ENCODE measurements at regions not wholly inside any gene's neighbourhood (a gene's known extent, or its start where the extent isn't known, plus 50 kb on each side); places are given as distances from the start of the nearest gene placed in this dataset.

DNA sequence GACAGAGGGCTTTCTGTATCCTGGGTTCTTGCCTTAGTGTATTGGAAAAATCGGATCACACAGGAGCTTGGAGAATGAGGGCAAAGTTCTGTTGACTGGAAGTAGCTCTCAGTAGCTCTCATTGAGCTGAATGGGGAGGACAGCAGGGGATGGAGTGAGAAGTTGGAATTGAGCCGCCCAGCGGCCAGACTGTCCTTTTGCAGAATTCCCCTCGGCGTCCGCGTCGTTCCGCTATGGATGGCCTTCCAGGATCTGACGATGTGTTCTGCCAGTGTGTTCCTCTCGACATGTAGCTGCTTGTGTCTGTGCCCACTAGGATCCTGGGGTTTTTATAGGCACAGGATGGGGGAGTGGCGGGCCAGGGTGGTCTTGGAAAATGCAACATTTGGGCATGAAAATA, 351.8 kb upstream of the SEMA3A start:
- Histone ChIP-seq H3K4me1 (peaks cover 0 to 24% (median 8%) of the 10 kb centered on the region in 4 donors), H3K4me3 (no peak overlapping the region), H3K36me3 (no peaks in the 10 kb centered on the region), H3K27me3 (no peaks in the 10 kb centered on the region), H3K27ac (no peak overlapping the region), H3K9me3 (no peaks in the 10 kb centered on the region)
- TF ChIP-seq EP300 (IDR thresholded peaks at IDR 0.05) = no peak
- TF ChIP-seq POLR2AphosphoS5 (IDR thresholded peaks at IDR 0.05) = no peak
- TF ChIP-seq CTCF (IDR thresholded peaks at IDR 0.05) = no peak
- no peak for TF ChIP-seq POLR2A (IDR thresholded peaks at IDR 0.05)
- intact Hi-C loops (cut with DNase I) = no loop called here
- no peak for DNase-seq
- WGBS, 2 donors = 93 to 94% methylated on average over 12 of the region's 12 CpGs

DNA sequence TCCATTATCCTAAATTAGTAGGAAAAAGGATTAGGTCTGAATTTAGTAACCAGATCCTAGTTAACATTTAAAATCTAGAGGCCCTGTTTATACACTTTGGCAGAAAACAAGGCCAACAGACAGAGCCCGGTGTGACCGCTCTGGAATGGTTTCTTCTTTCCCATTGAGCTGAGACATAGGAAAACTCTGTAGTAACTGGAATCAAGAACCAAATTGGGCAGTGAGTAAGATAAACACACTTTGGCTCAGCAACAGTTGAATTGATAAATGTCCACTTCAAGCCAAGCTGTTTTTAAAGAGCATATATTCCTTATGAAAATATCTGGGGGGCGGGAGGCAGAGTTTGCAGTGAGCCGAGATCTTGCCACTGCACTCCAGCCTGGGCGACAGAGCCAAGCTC, 343.7 kb upstream of the SEMA3A start:
- Histone ChIP-seq H3K9me3 (no peaks in the 10 kb centered on the region), H3K27ac (peak overlapping the region; percentile 55 to 65 (median 61)), H3K4me3 (no peak overlapping the region), H3K27me3 (no peaks in the 10 kb centered on the region), H3K4me1 (peaks cover 0 to 40% (median 20%) of the 10 kb centered on the region in 4 donors), H3K36me3 (no peaks in the 10 kb centered on the region)
- TF ChIP-seq EP300 (IDR thresholded peaks at IDR 0.05) (no peak), POLR2AphosphoS5 (IDR thresholded peaks at IDR 0.05) (no peak), CTCF (IDR thresholded peaks at IDR 0.05) (no peak), POLR2A (IDR thresholded peaks at IDR 0.05) (no peak)
- no peak for DNase-seq
- intact Hi-C loops (cut with DNase I) = no loop called here
- WGBS, 2 donors = 88 to 92% methylated on average over 5 of the region's 5 CpGs

- intact Hi-C loops (cut with DNase I) = no loop called here
- Histone ChIP-seq H3K27ac (peak overlapping the region in 3 of 4 donors; percentile 46 to 65 (median 46)), H3K9me3 (no peaks in the 10 kb centered on the region), H3K4me1 (peaks cover 0 to 40% (median 20%) of the 10 kb centered on the region in 4 donors), H3K36me3 (no peaks in the 10 kb centered on the region), H3K4me3 (no peak overlapping the region), H3K27me3 (no peaks in the 10 kb centered on the region)
- no peak for DNase-seq
- 49 to 66% methylated on average over 3 of the region's 3 CpGs for WGBS, 2 donors
- TF ChIP-seq EP300 (IDR thresholded peaks at IDR 0.05) (no peak), POLR2AphosphoS5 (IDR thresholded peaks at IDR 0.05) (no peak), CTCF (IDR thresholded peaks at IDR 0.05) (no peak), POLR2A (IDR thresholded peaks at IDR 0.05) (no peak)
Observed at GRCh38 chr7:84536271-84536870, 341.8 kb upstream of the SEMA3A start.

DNA sequence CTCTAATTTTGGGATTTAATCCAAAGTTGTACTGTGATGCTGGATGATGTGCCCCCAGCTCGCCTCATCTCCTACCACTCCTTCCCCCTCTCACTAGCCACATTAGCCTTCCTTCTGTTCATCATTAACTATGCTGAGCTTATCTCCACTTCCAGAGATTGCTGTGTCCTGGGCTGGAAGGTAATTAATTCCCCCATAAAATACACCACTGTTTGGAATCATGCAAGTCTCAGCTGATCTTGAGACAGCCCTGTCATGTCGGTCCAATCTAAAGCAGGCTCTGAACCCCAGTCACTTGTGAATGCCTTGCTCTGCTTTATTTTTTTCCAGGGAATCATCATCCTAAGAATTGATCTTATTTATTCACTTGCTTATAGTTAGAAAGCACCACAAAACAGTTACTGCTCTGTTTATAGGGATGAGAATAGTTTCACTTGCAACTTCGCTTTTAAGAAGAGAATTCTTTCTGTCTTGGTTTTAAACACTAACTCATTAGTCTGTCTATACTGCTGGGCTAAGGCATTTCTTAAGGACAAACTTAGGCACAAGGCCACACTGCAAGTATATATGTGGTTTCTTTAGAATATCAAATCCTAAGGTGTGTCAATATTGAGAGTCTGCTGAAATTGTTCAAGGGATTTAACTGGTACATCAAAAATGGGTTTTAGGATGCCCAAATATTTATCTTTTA, 341.1 kb upstream of the SEMA3A start:
- intact Hi-C loops (cut with DNase I) = no loop called here
- WGBS, 2 donors = 43 to 69% methylated on average over 3 of the region's 3 CpGs
- H3K4me1 ChIP-seq = peaks cover 0 to 45% (median 20%) of the 10 kb centered on the region in 4 donors
- DNase-seq = no peak
- H3K27ac ChIP-seq = peak overlapping the region in 3 of 4 donors; percentile 46 to 65 (median 46)
- no peaks in the 10 kb centered on the region for H3K27me3 ChIP-seq
- no peaks in the 10 kb centered on the region for H3K36me3 ChIP-seq
- H3K4me3 ChIP-seq = no peak overlapping the region
- TF ChIP-seq POLR2AphosphoS5 (IDR thresholded peaks at IDR 0.05) = no peak
- H3K9me3 ChIP-seq = no peaks in the 10 kb centered on the region

- Histone ChIP-seq H3K27me3 (no peaks in the 10 kb centered on the region), H3K36me3 (no peaks in the 10 kb centered on the region), H3K4me1 (peaks cover 0 to 36% (median 26%) of the 10 kb centered on the region in 4 donors), H3K4me3 (no peak overlapping the region), H3K27ac (no peak overlapping the region), H3K9me3 (no peaks in the 10 kb centered on the region)
- TF ChIP-seq POLR2A (IDR thresholded peaks at IDR 0.05) = no peak
- no peak for TF ChIP-seq CTCF (IDR thresholded peaks at IDR 0.05)
- TF ChIP-seq POLR2AphosphoS5 (IDR thresholded peaks at IDR 0.05) = no peak
- no peak for TF ChIP-seq EP300 (IDR thresholded peaks at IDR 0.05)
- DNase-seq = no peak
- intact Hi-C loops (cut with DNase I) = no loop called here
Observed at GRCh38 chr7:84533182-84533581, 338.6 kb upstream of the SEMA3A start.
